ENCODE measurements at regions not wholly inside any gene's neighbourhood (a gene's known extent, or its start where the extent isn't known, plus 50 kb on each side); places are given as distances from the start of the nearest gene placed in this dataset.

- no peak for TF ChIP-seq CTCF (IDR thresholded peaks at IDR 0.05)
- no peak for TF ChIP-seq POLR2AphosphoS5 (IDR thresholded peaks at IDR 0.05)
- TF ChIP-seq POLR2A (IDR thresholded peaks at IDR 0.05) = no peak
Observed at GRCh38 chr1:5381491-5381890, 610.7 kb downstream of the NPHP4 start.

All from prostate gland (tissue), 2 donors.